Neuronal stem cell (in vitro differentiated cells): ENCODE measurements at regions not wholly inside any gene's neighbourhood (a gene's known extent, or its start where the extent isn't known, plus 50 kb on each side); places are given as distances from the start of the nearest gene placed in this dataset.

Experiments used
- DNase-seq: peaks from one replicate; pipeline ENCODE4 v3.0.0-alpha.2; 2013; ENCODE audit warnings: low spot score
- H2AFZ ChIP-seq: one replicate; pipeline ENCODE4 v1.6.1; 2013; ENCODE audit warnings: mild to moderate bottlenecking, low read length, inconsistent platforms
- H2AK5ac ChIP-seq: 2 replicates; pipeline ENCODE4 v1.6.1; 2013; ENCODE audit warnings: low read depth, mild to moderate bottlenecking, inconsistent platforms, low read length, moderate library complexity, mixed read lengths
- H2BK120ac ChIP-seq: 2 replicates; pipeline ENCODE4 v1.6.1; 2013; ENCODE audit warnings: low read depth, mild to moderate bottlenecking, inconsistent platforms, low read length, moderate library complexity, mixed read lengths
- H2BK12ac ChIP-seq: one replicate; pipeline ENCODE4 v1.6.1; 2013; ENCODE audit warnings: low read length, inconsistent platforms
- H2BK15ac ChIP-seq: 2 replicates; pipeline ENCODE4 v1.6.1; 2013; ENCODE audit warnings: mild to moderate bottlenecking, low read length, inconsistent platforms, mixed read lengths
- H2BK5ac ChIP-seq: one replicate; pipeline ENCODE4 v1.6.1; 2013; ENCODE audit warnings: inconsistent platforms, mild to moderate bottlenecking, low read length, moderate library complexity
- H3K14ac ChIP-seq: one replicate; pipeline ENCODE4 v1.6.1; 2013; ENCODE audit warnings: low read length, inconsistent platforms
- H3K18ac ChIP-seq: 2 replicates; pipeline ENCODE4 v1.6.1; 2013; ENCODE audit warnings: low read length, inconsistent platforms
- H3K23ac ChIP-seq: 2 replicates; pipeline ENCODE4 v1.6.1; 2013; ENCODE audit warnings: low read depth, mild to moderate bottlenecking, mixed read lengths, low read length, inconsistent platforms; ENCODE audit not compliant: poor library complexity
- H3K27ac ChIP-seq: replicated peaks from 3 replicates; pipeline ENCODE4 v1.5.1; 2013; ENCODE audit warnings: low read length, inconsistent platforms
- H3K27me3 ChIP-seq, 3 experiments: 2 replicates each; pipeline ENCODE4 v1.6.1; 2013; ENCODE audit warnings: low read length in 3 of 3, mild to moderate bottlenecking in 2 of 3, inconsistent platforms in 1 of 3, low read depth in 1 of 3, mixed read lengths in 1 of 3, moderate library complexity in 1 of 3; ENCODE audit not compliant: control insufficient read depth in 3 of 3, insufficient read depth in 3 of 3
- H3K36me3 ChIP-seq, 2 donors: replicated peaks in 1 of 2; 2 replicates each; pipeline ENCODE4 v1.6.1; 2013; ENCODE audit warnings: low read length in 2 of 2; ENCODE audit not compliant: control insufficient read depth in 2 of 2, insufficient read depth in 2 of 2
- H3K4ac ChIP-seq: 2 replicates; pipeline ENCODE4 v1.6.1; 2013; ENCODE audit warnings: inconsistent platforms, mild to moderate bottlenecking, low read length, moderate library complexity
- H3K4me1 ChIP-seq, 2 donors: 1 replicate in 1 of 2; 2 replicates in 1 of 2; pipeline ENCODE4 v1.6.1; 2013; ENCODE audit warnings: low read length in 2 of 2, low read depth in 1 of 2; ENCODE audit not compliant: control insufficient read depth in 2 of 2, insufficient read depth in 1 of 2
- H3K4me2 ChIP-seq: one replicate; pipeline ENCODE4 v1.6.1; 2013; ENCODE audit warnings: mild to moderate bottlenecking, low read length, inconsistent platforms; ENCODE audit not compliant: insufficient read depth, poor library complexity, severe bottlenecking
- H3K4me3 ChIP-seq, 2 donors: 2 replicates each; pipeline ENCODE4 v1.5.1; 2013; ENCODE audit warnings: low read length in 2 of 2, mild to moderate bottlenecking in 2 of 2, inconsistent platforms in 1 of 2, moderate library complexity in 1 of 2
- H3K79me1 ChIP-seq: one replicate; pipeline ENCODE4 v1.6.1; 2013; ENCODE audit warnings: low read depth, mild to moderate bottlenecking, inconsistent platforms, low read length, moderate library complexity
- H3K9ac ChIP-seq: one replicate; pipeline ENCODE4 v1.6.1; 2013; ENCODE audit warnings: mild to moderate bottlenecking, low read depth, low read length, inconsistent platforms; ENCODE audit not compliant: poor library complexity
- H3K9me3 ChIP-seq, 2 donors: replicated peaks in 1 of 2; 2 replicates each; pipeline versions ENCODE3 to v1.6.1; 2013; ENCODE audit warnings: low read length in 2 of 2, mild to moderate bottlenecking in 2 of 2, inconsistent platforms in 1 of 2, low read depth in 1 of 2, mixed read lengths in 1 of 2, moderate library complexity in 1 of 2; ENCODE audit not compliant: control insufficient read depth in 2 of 2, insufficient read depth in 1 of 2
- H4K8ac ChIP-seq: one replicate; pipeline ENCODE4 v1.6.1; 2013; ENCODE audit warnings: low read depth, mild to moderate bottlenecking, inconsistent platforms, low read length, moderate library complexity
- H4K91ac ChIP-seq: one replicate; pipeline ENCODE4 v1.6.1; 2013; ENCODE audit warnings: low read length, low read depth, mild to moderate bottlenecking, inconsistent platforms; ENCODE audit not compliant: poor library complexity
- WGBS, 2 donors: extraction: QIAGEN DNeasy Blood & Tissue Kit; methylation state at CpG; one replicate each; pipeline ENCODE4 v1.1.7; 2013; ENCODE audit warnings: missing lambda C conversion rate in 2 of 2, mixed read lengths in 1 of 2; ENCODE audit not compliant: insufficient read length in 2 of 2, insufficient replicate concordance in 1 of 2; ENCODE audit errors: extremely low coverage in 2 of 2; 5-methylcytosine and 5-hydroxymethylcytosine counted together

- Histone ChIP-seq H3K4me2 (no peak overlapping the region), H3K14ac (no peak overlapping the region), H3K4ac (peak overlapping the region; percentile 69), H2BK15ac (no peak overlapping the region), H3K4me1 (peaks cover 0 to 5% of the 10 kb centered on the region in 2 donors), H3K79me1 (no peaks in the 10 kb centered on the region), H2AFZ (peak overlapping the region; percentile 52), H3K23ac (peak overlapping the region; percentile 27), H3K9ac (no peak overlapping the region), H3K4me3 (no peak overlapping the region), H4K8ac (no peak overlapping the region), H3K9me3 (no peaks in the 10 kb centered on the region), H3K36me3 (no peaks in the 10 kb centered on the region), H2BK12ac (peak overlapping the region; percentile 64), H3K27ac (no peak overlapping the region), H4K91ac (no peak overlapping the region), H2BK120ac (no peak overlapping the region), H3K27me3 (no peaks in the 10 kb centered on the region), H2BK5ac (no peak overlapping the region), H2AK5ac (no peak overlapping the region), H3K18ac (peak overlapping the region; percentile 62)
- no CpG with 5 or more reads among the region's 6 CpGs for WGBS, 2 donors
- DNase-seq, result no peak
These were observed 204.4 kb upstream of the COBL start for GRCh38 chr7:51521054-51521453.

GRCh38 chr7:51518646-51519045, 202.0 kb upstream of the COBL start:
- H2BK120ac ChIP-seq, result no peak overlapping the region
- no peak overlapping the region for H3K23ac ChIP-seq
- H3K4me1 ChIP-seq, result peaks cover 0 to 5% of the 10 kb centered on the region in 2 donors
- H2BK15ac ChIP-seq, result no peak overlapping the region
- no peak overlapping the region for H3K9ac ChIP-seq
- H2AK5ac ChIP-seq, result no peak overlapping the region
- H4K91ac ChIP-seq, result no peak overlapping the region
- no peak overlapping the region for H3K4ac ChIP-seq
- no peak overlapping the region for H2BK5ac ChIP-seq
- no peak overlapping the region for H3K4me2 ChIP-seq
- no peak overlapping the region for H4K8ac ChIP-seq
- no peak overlapping the region for H2BK12ac ChIP-seq
- H3K79me1 ChIP-seq, result no peaks in the 10 kb centered on the region
- H3K9me3 ChIP-seq, result peaks cover 0 to 2% of the 10 kb centered on the region in 2 donors
- no peak overlapping the region for H3K27ac ChIP-seq
- no peak overlapping the region for H3K4me3 ChIP-seq
- H2AFZ ChIP-seq, result no peak overlapping the region
- DNase-seq, result no peak
- no peak overlapping the region for H3K18ac ChIP-seq
- H3K27me3 ChIP-seq, result no peaks in the 10 kb centered on the region
- WGBS, 2 donors, result no CpG with 5 or more reads among the region's 4 CpGs
- no peaks in the 10 kb centered on the region for H3K36me3 ChIP-seq
- H3K14ac ChIP-seq, result no peak overlapping the region

GRCh38 chr7:51517187-51517586, 200.6 kb upstream of the COBL start:
- no peaks in the 10 kb centered on the region for H3K36me3 ChIP-seq
- no peak overlapping the region for H3K4ac ChIP-seq
- H3K27me3 ChIP-seq, result no peaks in the 10 kb centered on the region
- H3K4me1 ChIP-seq, result peaks cover 0 to 5% of the 10 kb centered on the region in 2 donors
- H3K4me2 ChIP-seq, result no peak overlapping the region
- no peak overlapping the region for H3K23ac ChIP-seq
- no peak overlapping the region for H2BK120ac ChIP-seq
- no peak overlapping the region for H2BK5ac ChIP-seq
- no peak for DNase-seq
- no peak overlapping the region for H3K4me3 ChIP-seq
- no peak overlapping the region for H2BK12ac ChIP-seq
- H3K18ac ChIP-seq, result no peak overlapping the region
- no peak overlapping the region for H4K91ac ChIP-seq
- no peak overlapping the region for H2BK15ac ChIP-seq
- no peak overlapping the region for H2AFZ ChIP-seq
- no peaks in the 10 kb centered on the region for H3K79me1 ChIP-seq
- no peak overlapping the region for H3K14ac ChIP-seq
- H3K27ac ChIP-seq, result no peak overlapping the region
- peaks cover 0 to 2% of the 10 kb centered on the region in 2 donors for H3K9me3 ChIP-seq
- no CpG with 5 or more reads among the region's 4 CpGs for WGBS, 2 donors
- H2AK5ac ChIP-seq, result no peak overlapping the region
- H4K8ac ChIP-seq, result no peak overlapping the region
- no peak overlapping the region for H3K9ac ChIP-seq

- Histone ChIP-seq H3K18ac (no peak overlapping the region), H2AK5ac (no peak overlapping the region), H2BK120ac (no peak overlapping the region), H3K36me3 (no peaks in the 10 kb centered on the region), H2AFZ (no peak overlapping the region), H3K9me3 (peaks cover 0 to 8% of the 10 kb centered on the region in 2 donors), H3K79me1 (no peaks in the 10 kb centered on the region), H2BK5ac (no peak overlapping the region), H3K27ac (peak overlapping the region; percentile 28), H3K9ac (no peak overlapping the region), H2BK15ac (no peak overlapping the region), H3K4me2 (no peak overlapping the region), H3K27me3 (no peaks in the 10 kb centered on the region), H3K4ac (no peak overlapping the region), H3K4me1 (peaks cover 2 to 6% of the 10 kb centered on the region in 2 donors), H4K91ac (no peak overlapping the region), H3K14ac (no peak overlapping the region), H3K23ac (no peak overlapping the region), H2BK12ac (no peak overlapping the region), H4K8ac (no peak overlapping the region), H3K4me3 (no peak overlapping the region)
- 100% methylated on average over 1 of the region's 5 CpGs; no CpG with 5 or more reads in 1 of the 2 donors for WGBS, 2 donors
- DNase-seq, result no peak
These were observed 185.0 kb upstream of the COBL start for GRCh38 chr7:51501620-51502019.
